ENCODE measurements at regions not wholly inside any gene's neighbourhood (a gene's known extent, or its start where the extent isn't known, plus 50 kb on each side); places are given as distances from the start of the nearest gene placed in this dataset.

DNA sequence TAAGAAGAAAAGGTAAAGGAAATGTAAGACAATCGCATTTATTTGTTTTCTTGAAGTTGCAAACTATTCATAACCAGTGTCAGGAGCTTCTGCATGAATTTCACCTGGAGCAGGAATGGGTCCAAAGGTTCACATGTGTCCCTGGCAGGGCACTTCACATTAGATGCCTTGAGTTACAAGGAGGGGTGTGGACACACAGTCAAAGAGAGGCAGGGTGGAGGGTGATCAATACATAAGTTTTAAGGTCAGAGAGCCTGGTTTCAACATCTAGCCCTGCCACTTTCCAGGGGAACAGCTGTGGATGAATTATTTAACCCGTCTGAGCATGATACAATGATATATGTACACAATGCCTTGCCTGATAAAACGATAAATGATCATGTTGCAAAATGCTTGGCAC, 321.4 kb downstream of the CYP26B1 start:
- peaks cover 5% of the 10 kb centered on the region for H3K36me3 Mint-ChIP-seq
- H3K27ac Mint-ChIP-seq = no peak overlapping the region
- H3K4me3 Mint-ChIP-seq = no peak overlapping the region
- peaks cover 34% of the 10 kb centered on the region for H3K9me3 Mint-ChIP-seq
- DNase-seq (ENCODE audit: low spot score in 2 of 2, unreplicated experiment in 2 of 2) = no peak
- TF ChIP-seq, protein P1, sequence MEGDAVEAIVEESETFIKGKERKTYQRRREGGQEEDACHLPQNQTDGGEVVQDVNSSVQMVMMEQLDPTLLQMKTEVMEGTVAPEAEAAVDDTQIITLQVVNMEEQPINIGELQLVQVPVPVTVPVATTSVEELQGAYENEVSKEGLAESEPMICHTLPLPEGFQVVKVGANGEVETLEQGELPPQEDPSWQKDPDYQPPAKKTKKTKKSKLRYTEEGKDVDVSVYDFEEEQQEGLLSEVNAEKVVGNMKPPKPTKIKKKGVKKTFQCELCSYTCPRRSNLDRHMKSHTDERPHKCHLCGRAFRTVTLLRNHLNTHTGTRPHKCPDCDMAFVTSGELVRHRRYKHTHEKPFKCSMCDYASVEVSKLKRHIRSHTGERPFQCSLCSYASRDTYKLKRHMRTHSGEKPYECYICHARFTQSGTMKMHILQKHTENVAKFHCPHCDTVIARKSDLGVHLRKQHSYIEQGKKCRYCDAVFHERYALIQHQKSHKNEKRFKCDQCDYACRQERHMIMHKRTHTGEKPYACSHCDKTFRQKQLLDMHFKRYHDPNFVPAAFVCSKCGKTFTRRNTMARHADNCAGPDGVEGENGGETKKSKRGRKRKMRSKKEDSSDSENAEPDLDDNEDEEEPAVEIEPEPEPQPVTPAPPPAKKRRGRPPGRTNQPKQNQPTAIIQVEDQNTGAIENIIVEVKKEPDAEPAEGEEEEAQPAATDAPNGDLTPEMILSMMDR (IDR thresholded peaks at IDR 0.05; ENCODE audit: unreplicated experiment) = no peak
- H3K4me1 Mint-ChIP-seq = peaks cover 9% of the 10 kb centered on the region
- no peaks in the 10 kb centered on the region for H3K27me3 Mint-ChIP-seq (ENCODE audit: low read depth)

DNA sequence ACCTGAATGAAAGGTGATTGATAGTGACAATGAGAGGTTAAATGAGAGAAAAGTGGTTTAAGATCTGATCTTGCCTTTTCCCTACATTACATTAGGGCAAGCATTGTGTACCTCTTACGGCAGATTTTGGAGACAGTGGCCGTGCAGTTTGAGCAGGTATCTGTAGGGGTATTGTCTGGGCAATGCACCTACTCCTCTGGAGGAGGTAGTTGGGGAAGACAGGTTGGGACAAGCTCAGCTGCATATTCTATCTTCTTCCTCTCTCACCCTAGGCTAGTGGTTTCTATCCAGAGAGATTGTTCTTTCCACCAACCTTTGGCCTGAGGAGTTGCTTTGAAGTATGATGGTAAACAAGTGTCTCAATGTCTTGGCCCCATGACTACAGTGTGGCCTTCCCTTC, 323.2 kb downstream of the CYP26B1 start:
- DNase-seq (ENCODE audit: low spot score in 2 of 2, unreplicated experiment in 2 of 2) = no peak
- H3K9me3 Mint-ChIP-seq = peaks cover 41% of the 10 kb centered on the region
- TF ChIP-seq, protein P1 (IDR thresholded peaks at IDR 0.05; ENCODE audit: unreplicated experiment) = no peak
- H3K27me3 Mint-ChIP-seq (ENCODE audit: low read depth) = no peaks in the 10 kb centered on the region
- no peak overlapping the region for H3K4me3 Mint-ChIP-seq
- H3K27ac Mint-ChIP-seq = no peak overlapping the region
- H3K4me1 Mint-ChIP-seq = peaks cover 9% of the 10 kb centered on the region
- peaks cover 5% of the 10 kb centered on the region for H3K36me3 Mint-ChIP-seq

DNA sequence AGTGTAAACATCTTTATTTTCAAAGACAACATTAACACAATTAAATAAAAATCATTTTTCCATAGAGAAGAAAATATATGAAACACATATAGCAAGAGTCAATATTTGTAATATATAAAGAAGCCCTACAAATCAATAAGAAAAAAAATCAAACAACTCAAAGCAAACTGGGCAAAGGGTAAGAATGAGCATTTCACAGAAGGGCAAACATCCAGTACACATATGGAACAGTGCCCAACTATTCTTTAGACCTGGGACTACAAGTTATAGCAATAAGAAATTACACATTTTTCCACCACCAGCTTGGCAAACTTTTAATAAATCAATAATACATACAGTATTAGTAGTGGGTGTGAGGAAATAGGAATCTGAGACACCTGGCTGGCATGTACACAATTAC, 324.1 kb downstream of the CYP26B1 start:
- DNase-seq (ENCODE audit: low spot score in 2 of 2, unreplicated experiment in 2 of 2) = no peak
- peaks cover 41% of the 10 kb centered on the region for H3K9me3 Mint-ChIP-seq
- peaks cover 5% of the 10 kb centered on the region for H3K36me3 Mint-ChIP-seq
- TF ChIP-seq, protein P1 (IDR thresholded peaks at IDR 0.05; ENCODE audit: unreplicated experiment) = no peak
- peaks cover 2% of the 10 kb centered on the region for H3K4me1 Mint-ChIP-seq
- no peak overlapping the region for H3K27ac Mint-ChIP-seq
- no peaks in the 10 kb centered on the region for H3K27me3 Mint-ChIP-seq (ENCODE audit: low read depth)
- no peak overlapping the region for H3K4me3 Mint-ChIP-seq

DNA sequence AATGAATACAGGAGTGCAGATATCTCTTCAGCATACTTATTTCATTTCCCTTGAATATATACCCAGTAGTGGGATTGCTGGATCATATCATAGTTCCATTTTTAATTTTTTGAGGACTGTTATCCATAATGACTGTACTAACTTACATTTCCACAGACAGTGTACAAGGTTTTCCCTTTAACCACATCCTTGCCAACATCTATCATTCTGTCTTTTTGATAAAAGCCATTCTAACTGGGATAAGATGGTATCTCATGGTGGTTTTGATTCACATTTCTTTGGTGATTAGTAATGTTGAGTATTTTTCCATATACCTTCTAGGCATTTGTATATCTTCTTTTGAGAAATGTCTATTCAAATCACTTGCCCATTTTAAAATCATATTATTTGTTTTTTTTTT, 325.2 kb downstream of the CYP26B1 start:
- no peaks in the 10 kb centered on the region for H3K27me3 Mint-ChIP-seq (ENCODE audit: low read depth)
- H3K4me3 Mint-ChIP-seq = no peak overlapping the region
- H3K4me1 Mint-ChIP-seq = no peaks in the 10 kb centered on the region
- DNase-seq (ENCODE audit: low spot score in 2 of 2, unreplicated experiment in 2 of 2) = no peak
- H3K36me3 Mint-ChIP-seq = peaks cover 5% of the 10 kb centered on the region
- peaks cover 41% of the 10 kb centered on the region for H3K9me3 Mint-ChIP-seq
- no peak overlapping the region for H3K27ac Mint-ChIP-seq
- TF ChIP-seq, protein P1 (IDR thresholded peaks at IDR 0.05; ENCODE audit: unreplicated experiment) = no peak

DNA sequence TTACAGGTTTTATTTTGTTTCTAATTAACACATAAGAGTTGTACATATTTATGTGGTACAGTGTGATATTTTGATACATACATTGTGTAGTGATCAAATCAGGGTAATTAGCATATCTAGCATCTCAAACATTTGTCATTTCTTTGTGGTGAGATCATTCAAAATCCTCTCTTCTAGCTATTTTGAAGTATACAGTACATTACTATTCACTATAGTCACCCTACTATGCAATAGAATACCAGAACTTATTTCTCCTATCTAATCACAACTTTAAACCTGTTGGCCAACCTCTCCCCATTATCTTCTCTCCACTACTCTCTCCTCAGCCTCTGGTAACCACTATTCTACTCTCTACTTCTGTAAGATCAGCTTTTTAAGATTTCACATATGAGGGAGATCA, 325.8 kb downstream of the CYP26B1 start:
- Mint-ChIP-seq H3K27me3 (ENCODE audit: low read depth) (no peaks in the 10 kb centered on the region), H3K4me3 (no peak overlapping the region), H3K4me1 (no peaks in the 10 kb centered on the region), H3K27ac (no peak overlapping the region), H3K36me3 (peaks cover 5% of the 10 kb centered on the region), H3K9me3 (peaks cover 40% of the 10 kb centered on the region)
- DNase-seq (ENCODE audit: low spot score in 2 of 2, unreplicated experiment in 2 of 2) = no peak
- TF ChIP-seq, protein P1 (IDR thresholded peaks at IDR 0.05; ENCODE audit: unreplicated experiment) = no peak

DNA sequence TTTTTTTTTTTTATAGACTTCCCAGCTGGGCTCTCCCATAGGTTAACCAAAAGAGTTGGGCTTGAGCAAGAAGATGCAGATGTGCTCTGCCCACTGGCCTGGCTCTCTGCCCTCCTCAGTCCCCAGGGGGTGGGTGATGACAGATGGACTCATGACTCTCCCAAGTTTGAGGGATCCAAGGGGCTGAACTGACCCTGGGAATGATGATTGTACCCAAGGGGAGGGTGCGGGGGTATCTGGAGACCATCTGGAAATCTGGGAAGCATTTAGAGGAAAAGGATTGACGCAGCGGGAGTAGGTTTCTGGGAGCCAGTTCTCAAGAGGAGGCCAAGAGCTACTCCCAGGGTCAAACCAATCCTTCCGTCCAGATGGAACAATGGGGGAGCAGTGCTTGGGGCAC, 330.8 kb downstream of the CYP26B1 start:
- Mint-ChIP-seq H3K27ac (no peak overlapping the region), H3K4me1 (peaks cover 8% of the 10 kb centered on the region), H3K36me3 (no peaks in the 10 kb centered on the region), H3K9me3 (peaks cover 10% of the 10 kb centered on the region), H3K4me3 (no peak overlapping the region), H3K27me3 (ENCODE audit: low read depth) (no peaks in the 10 kb centered on the region)
- TF ChIP-seq, protein P1 (IDR thresholded peaks at IDR 0.05; ENCODE audit: unreplicated experiment) = no peak
- DNase-seq (ENCODE audit: low spot score in 2 of 2, unreplicated experiment in 2 of 2) = no peak

Measured in mesothelial cell of epicardium (in vitro differentiated cells).